H9 (cell line): ENCODE measurements at regions not wholly inside any gene's neighbourhood (a gene's known extent, or its start where the extent isn't known, plus 50 kb on each side); places are given as distances from the start of the nearest gene placed in this dataset.

ENCODE experiments used
- DNase-seq: peaks from one replicate; pipeline ENCODE4 v3.0.0-alpha.2; 2017
- H2AFZ ChIP-seq: one replicate; pipeline ENCODE4 v1.6.1; 2013; ENCODE audit warnings: mild to moderate bottlenecking, low read length, control low read depth, moderate library complexity
- H2AK5ac ChIP-seq: 2 replicates; pipeline ENCODE4 v1.6.1; 2013; ENCODE audit warnings: low read length, control low read depth, mixed read lengths; ENCODE audit not compliant: insufficient read length
- H2BK120ac ChIP-seq: one replicate; pipeline ENCODE4 v1.6.1; 2013; ENCODE audit warnings: low read depth, mild to moderate bottlenecking, low read length, control low read depth, inconsistent platforms; ENCODE audit not compliant: poor library complexity, severe bottlenecking
- H2BK12ac ChIP-seq: 2 replicates; pipeline ENCODE4 v1.6.1; 2013; ENCODE audit warnings: low read length, control low read depth, mixed read lengths, low read depth; ENCODE audit not compliant: insufficient read length
- H2BK15ac ChIP-seq: 2 replicates; pipeline ENCODE4 v1.6.1; 2013; ENCODE audit warnings: low read depth, low read length, control low read depth
- H2BK20ac ChIP-seq: one replicate; pipeline ENCODE4 v1.6.1; 2013; ENCODE audit warnings: low read depth, mild to moderate bottlenecking, low read length, control low read depth, inconsistent platforms; ENCODE audit not compliant: poor library complexity, severe bottlenecking
- H2BK5ac ChIP-seq: 2 replicates; pipeline ENCODE4 v1.6.1; 2013; ENCODE audit warnings: low read length, control low read depth, mixed read lengths; ENCODE audit not compliant: insufficient read length
- H3K14ac ChIP-seq: 2 replicates; pipeline ENCODE4 v1.6.1; 2013; ENCODE audit warnings: low read length, control low read depth; ENCODE audit not compliant: insufficient read depth
- H3K18ac ChIP-seq: 2 replicates; pipeline ENCODE4 v1.6.1; 2013; ENCODE audit warnings: low read depth, mild to moderate bottlenecking, mixed read lengths, low read length, control low read depth; ENCODE audit not compliant: insufficient read length
- H3K23ac ChIP-seq: 2 replicates; pipeline ENCODE4 v1.6.1; 2013; ENCODE audit warnings: low read length, control low read depth, mixed read lengths, low read depth; ENCODE audit not compliant: insufficient read length
- H3K23me2 ChIP-seq: 2 replicates; pipeline ENCODE4 v1.6.1; 2013; ENCODE audit warnings: low read depth, mild to moderate bottlenecking, mixed read lengths, low read length, control low read depth; ENCODE audit not compliant: insufficient read length, poor library complexity, severe bottlenecking
- H3K27ac ChIP-seq: 2 replicates; pipeline ENCODE4 v1.5.1; 2013; ENCODE audit warnings: low read length, control low read depth, mixed read lengths, low read depth; ENCODE audit not compliant: insufficient read length
- H3K27me3 ChIP-seq: 2 replicates; pipeline ENCODE4 v1.6.1; 2013; ENCODE audit warnings: low read length, control low read depth, inconsistent platforms; ENCODE audit not compliant: insufficient read depth
- H3K4ac ChIP-seq: 2 replicates; pipeline ENCODE4 v1.6.1; 2013; ENCODE audit warnings: low read depth, mild to moderate bottlenecking, control low read depth, inconsistent platforms, low read length, moderate library complexity
- H3K4me1 ChIP-seq: 2 replicates; pipeline ENCODE4 v1.6.1; 2013; ENCODE audit warnings: low read length, control low read depth, inconsistent platforms; ENCODE audit not compliant: insufficient read depth
- H3K4me2 ChIP-seq: 2 replicates; pipeline ENCODE4 v1.6.1; 2013; ENCODE audit warnings: low read length, control low read depth, mixed read lengths; ENCODE audit not compliant: insufficient read length, insufficient read depth
- H3K56ac ChIP-seq: 2 replicates; pipeline ENCODE4 v1.6.1; 2013; ENCODE audit warnings: low read depth, mild to moderate bottlenecking, mixed read lengths, low read length, control low read depth; ENCODE audit not compliant: insufficient read length
- H3K79me1 ChIP-seq: 2 replicates; pipeline ENCODE4 v1.6.1; 2013; ENCODE audit warnings: low read depth, mild to moderate bottlenecking, moderate library complexity, low read length, control low read depth, inconsistent platforms; ENCODE audit not compliant: insufficient read depth, poor library complexity, severe bottlenecking
- H3K79me2 ChIP-seq: 2 replicates; pipeline ENCODE4 v1.6.1; 2013; ENCODE audit warnings: low read length, control low read depth, inconsistent platforms; ENCODE audit not compliant: insufficient read depth
- H3K9ac ChIP-seq: 2 replicates; pipeline ENCODE4 v1.6.1; 2013; ENCODE audit warnings: low read length, control low read depth, mixed read lengths; ENCODE audit not compliant: insufficient read length; ENCODE audit errors: extremely low read depth
- H3K9me3 ChIP-seq: one replicate; pipeline ENCODE4 v1.6.1; 2013; ENCODE audit warnings: low read depth, low read length, inconsistent platforms; ENCODE audit not compliant: control insufficient read depth
- H3T11ph ChIP-seq: one replicate; pipeline ENCODE4 v1.6.1; 2013; ENCODE audit warnings: mild to moderate bottlenecking, low read length, control low read depth, inconsistent platforms
- H4K20me1 ChIP-seq: one replicate; pipeline ENCODE4 v1.6.1; 2013; ENCODE audit not compliant: control insufficient read depth, insufficient read length, insufficient read depth
- H4K5ac ChIP-seq: 2 replicates; pipeline ENCODE4 v1.6.1; 2013; ENCODE audit warnings: low read depth, mild to moderate bottlenecking, mixed read lengths, low read length, control low read depth; ENCODE audit not compliant: insufficient read length
- H4K8ac ChIP-seq: replicated peaks from 2 replicates; pipeline ENCODE4 v1.6.1; 2013; ENCODE audit warnings: low read length, control low read depth, mixed read lengths, low read depth; ENCODE audit not compliant: insufficient read length
- H4K91ac ChIP-seq: 2 replicates; pipeline ENCODE4 v1.6.1; 2013; ENCODE audit warnings: low read depth, mild to moderate bottlenecking, moderate library complexity, mixed read lengths, low read length, control low read depth; ENCODE audit not compliant: insufficient read length
- H3K27ac Mint-ChIP-seq, 3 experiments: 2 replicates in 2 of 3; 3 replicates in 1 of 3; pipeline ENCODE4 v1.8.0; 2020 to 2021; ENCODE audit warnings: mixed read lengths in 3 of 3, mild to moderate bottlenecking in 1 of 3, moderate library complexity in 1 of 3
- H3K27me3 Mint-ChIP-seq: 2 replicates; pipeline ENCODE4 v1.8.0; 2021; ENCODE audit warnings: low read depth, mild to moderate bottlenecking, moderate library complexity, mixed read lengths
- H3K36me3 Mint-ChIP-seq, 3 experiments: 2 replicates in 2 of 3; 3 replicates in 1 of 3; pipeline ENCODE4 v1.8.0; 2020 to 2021; ENCODE audit warnings: low read depth in 3 of 3, mixed read lengths in 3 of 3; ENCODE audit not compliant: insufficient read depth in 1 of 3
- H3K4me1 Mint-ChIP-seq, 2 experiments: 2 replicates each; pipeline ENCODE4 v1.8.0; 2020; ENCODE audit warnings: mixed read lengths in 2 of 2
- H3K4me3 Mint-ChIP-seq, 2 experiments: 2 replicates in 1 of 2; 3 replicates in 1 of 2; pipeline ENCODE4 v1.8.0; 2020 to 2021; ENCODE audit warnings: mild to moderate bottlenecking in 2 of 2, mixed read lengths in 2 of 2, moderate library complexity in 1 of 2
- H3K9me3 Mint-ChIP-seq, 2 experiments: 2 replicates in 1 of 2; 3 replicates in 1 of 2; pipeline ENCODE4 v1.8.0; 2020; ENCODE audit warnings: mild to moderate bottlenecking in 2 of 2, mixed read lengths in 2 of 2, moderate library complexity in 1 of 2
- CTCF ChIP-seq: fragments of 200-600 bp; sonication (generic); conservative IDR thresholded peaks from 3 replicates; pipeline ENCODE4 v1.8.0; 2021; ENCODE audit warnings: antibody characterized with exemption, mild to moderate bottlenecking
- WGBS: extraction: QIAGEN DNeasy Blood & Tissue Kit; methylation state at CpG from one replicate; pipeline ENCODE4 v1.1.7; 2013; ENCODE audit warnings: missing lambda C conversion rate, low lambda C conversion rate, mixed read lengths; ENCODE audit not compliant: insufficient read length; ENCODE audit errors: extremely low coverage; 5-methylcytosine and 5-hydroxymethylcytosine counted together

- Mint-ChIP-seq H3K4me3 (no peak overlapping the region), H3K9me3 (no peaks in the 10 kb centered on the region), H3K27me3 (peaks cover 4% of the 10 kb centered on the region; the same call in 1 of the 2 replicates), H3K36me3 (no peaks in the 10 kb centered on the region; a peak in 1 of 7 replicates), H3K4me1 (peaks cover 3 to 7% of the 10 kb centered on the region in 2 experiments; a peak in 3 of 4 replicates), H3K27ac (no peak overlapping the region; a peak in 1 of 7 replicates)
- peak; percentile 27 for DNase-seq
- no peaks in the 10 kb centered on the region for H4K20me1 ChIP-seq
- H4K8ac ChIP-seq = no peak overlapping the region
- H3K27me3 ChIP-seq = no peaks in the 10 kb centered on the region
- no peak overlapping the region for H2AK5ac ChIP-seq
- no peak overlapping the region for H4K5ac ChIP-seq
- H3K79me2 ChIP-seq = no peaks in the 10 kb centered on the region
- H3K18ac ChIP-seq = no peak overlapping the region
- no peak overlapping the region for H3T11ph ChIP-seq
- H3K23me2 ChIP-seq = no peaks in the 10 kb centered on the region
- WGBS = no CpG with 5 or more reads among the region's 1 CpG
- H3K14ac ChIP-seq = no peak overlapping the region
- no peak overlapping the region for H2BK12ac ChIP-seq
- no peak overlapping the region for H3K27ac ChIP-seq
- H3K4me2 ChIP-seq = no peak overlapping the region
- no peak overlapping the region for H3K4ac ChIP-seq
- H3K23ac ChIP-seq = no peak overlapping the region
- H2BK20ac ChIP-seq = no peak overlapping the region
- H4K91ac ChIP-seq = no peak overlapping the region
- no peak overlapping the region for H2BK120ac ChIP-seq
- H3K9ac ChIP-seq = no peak overlapping the region
- no peaks in the 10 kb centered on the region for H3K9me3 ChIP-seq
- H3K4me1 ChIP-seq = no peaks in the 10 kb centered on the region; the same call in 1 of the 2 replicates
- no peak overlapping the region for H2BK5ac ChIP-seq
- no peak overlapping the region for H3K56ac ChIP-seq
- peak overlapping the region; percentile 98 for H2AFZ ChIP-seq
- no peaks in the 10 kb centered on the region for H3K79me1 ChIP-seq
- H2BK15ac ChIP-seq = no peak overlapping the region
- TF ChIP-seq CTCF = peak; percentile 87
Measured at GRCh38 chrX:131675596-131676194, 131.8 kb downstream of the OR13H1 start.
